Neuronal stem cell (in vitro differentiated cells): ENCODE measurements at regions not wholly inside any gene's neighbourhood (a gene's known extent, or its start where the extent isn't known, plus 50 kb on each side); places are given as distances from the start of the nearest gene placed in this dataset.

Experiments
- DNase-seq: peaks from one replicate; pipeline ENCODE4 v3.0.0-alpha.2; 2013; ENCODE audit warnings: low spot score
- H2AFZ ChIP-seq: one replicate; pipeline ENCODE4 v1.6.1; 2013; ENCODE audit warnings: mild to moderate bottlenecking, low read length, inconsistent platforms
- H2AK5ac ChIP-seq: 2 replicates; pipeline ENCODE4 v1.6.1; 2013; ENCODE audit warnings: low read depth, mild to moderate bottlenecking, inconsistent platforms, low read length, moderate library complexity, mixed read lengths
- H2BK120ac ChIP-seq: 2 replicates; pipeline ENCODE4 v1.6.1; 2013; ENCODE audit warnings: low read depth, mild to moderate bottlenecking, inconsistent platforms, low read length, moderate library complexity, mixed read lengths
- H2BK12ac ChIP-seq: one replicate; pipeline ENCODE4 v1.6.1; 2013; ENCODE audit warnings: low read length, inconsistent platforms
- H2BK15ac ChIP-seq: 2 replicates; pipeline ENCODE4 v1.6.1; 2013; ENCODE audit warnings: mild to moderate bottlenecking, low read length, inconsistent platforms, mixed read lengths
- H2BK5ac ChIP-seq: one replicate; pipeline ENCODE4 v1.6.1; 2013; ENCODE audit warnings: inconsistent platforms, mild to moderate bottlenecking, low read length, moderate library complexity
- H3K14ac ChIP-seq: one replicate; pipeline ENCODE4 v1.6.1; 2013; ENCODE audit warnings: low read length, inconsistent platforms
- H3K18ac ChIP-seq: 2 replicates; pipeline ENCODE4 v1.6.1; 2013; ENCODE audit warnings: low read length, inconsistent platforms
- H3K23ac ChIP-seq: 2 replicates; pipeline ENCODE4 v1.6.1; 2013; ENCODE audit warnings: low read depth, mild to moderate bottlenecking, mixed read lengths, low read length, inconsistent platforms; ENCODE audit not compliant: poor library complexity
- H3K27ac ChIP-seq: replicated peaks from 3 replicates; pipeline ENCODE4 v1.5.1; 2013; ENCODE audit warnings: low read length, inconsistent platforms
- H3K27me3 ChIP-seq, 3 experiments: 2 replicates each; pipeline ENCODE4 v1.6.1; 2013; ENCODE audit warnings: low read length in 3 of 3, mild to moderate bottlenecking in 2 of 3, inconsistent platforms in 1 of 3, low read depth in 1 of 3, mixed read lengths in 1 of 3, moderate library complexity in 1 of 3; ENCODE audit not compliant: control insufficient read depth in 3 of 3, insufficient read depth in 3 of 3
- H3K36me3 ChIP-seq, 2 donors: replicated peaks in 1 of 2; 2 replicates each; pipeline ENCODE4 v1.6.1; 2013; ENCODE audit warnings: low read length in 2 of 2; ENCODE audit not compliant: control insufficient read depth in 2 of 2, insufficient read depth in 2 of 2
- H3K4ac ChIP-seq: 2 replicates; pipeline ENCODE4 v1.6.1; 2013; ENCODE audit warnings: inconsistent platforms, mild to moderate bottlenecking, low read length, moderate library complexity
- H3K4me1 ChIP-seq, 2 donors: 1 replicate in 1 of 2; 2 replicates in 1 of 2; pipeline ENCODE4 v1.6.1; 2013; ENCODE audit warnings: low read length in 2 of 2, low read depth in 1 of 2; ENCODE audit not compliant: control insufficient read depth in 2 of 2, insufficient read depth in 1 of 2
- H3K4me2 ChIP-seq: one replicate; pipeline ENCODE4 v1.6.1; 2013; ENCODE audit warnings: mild to moderate bottlenecking, low read length, inconsistent platforms; ENCODE audit not compliant: insufficient read depth, poor library complexity, severe bottlenecking
- H3K4me3 ChIP-seq, 2 donors: 2 replicates each; pipeline ENCODE4 v1.5.1; 2013; ENCODE audit warnings: low read length in 2 of 2, mild to moderate bottlenecking in 2 of 2, inconsistent platforms in 1 of 2, moderate library complexity in 1 of 2
- H3K79me1 ChIP-seq: one replicate; pipeline ENCODE4 v1.6.1; 2013; ENCODE audit warnings: low read depth, mild to moderate bottlenecking, inconsistent platforms, low read length, moderate library complexity
- H3K9ac ChIP-seq: one replicate; pipeline ENCODE4 v1.6.1; 2013; ENCODE audit warnings: mild to moderate bottlenecking, low read depth, low read length, inconsistent platforms; ENCODE audit not compliant: poor library complexity
- H3K9me3 ChIP-seq, 2 donors: replicated peaks in 1 of 2; 2 replicates each; pipeline versions ENCODE3 to v1.6.1; 2013; ENCODE audit warnings: low read length in 2 of 2, mild to moderate bottlenecking in 2 of 2, inconsistent platforms in 1 of 2, low read depth in 1 of 2, mixed read lengths in 1 of 2, moderate library complexity in 1 of 2; ENCODE audit not compliant: control insufficient read depth in 2 of 2, insufficient read depth in 1 of 2
- H4K8ac ChIP-seq: one replicate; pipeline ENCODE4 v1.6.1; 2013; ENCODE audit warnings: low read depth, mild to moderate bottlenecking, inconsistent platforms, low read length, moderate library complexity
- H4K91ac ChIP-seq: one replicate; pipeline ENCODE4 v1.6.1; 2013; ENCODE audit warnings: low read length, low read depth, mild to moderate bottlenecking, inconsistent platforms; ENCODE audit not compliant: poor library complexity
- WGBS, 2 donors: extraction: QIAGEN DNeasy Blood & Tissue Kit; methylation state at CpG; one replicate each; pipeline ENCODE4 v1.1.7; 2013; ENCODE audit warnings: missing lambda C conversion rate in 2 of 2, mixed read lengths in 1 of 2; ENCODE audit not compliant: insufficient read length in 2 of 2, insufficient replicate concordance in 1 of 2; ENCODE audit errors: extremely low coverage in 2 of 2; 5-methylcytosine and 5-hydroxymethylcytosine counted together

DNA sequence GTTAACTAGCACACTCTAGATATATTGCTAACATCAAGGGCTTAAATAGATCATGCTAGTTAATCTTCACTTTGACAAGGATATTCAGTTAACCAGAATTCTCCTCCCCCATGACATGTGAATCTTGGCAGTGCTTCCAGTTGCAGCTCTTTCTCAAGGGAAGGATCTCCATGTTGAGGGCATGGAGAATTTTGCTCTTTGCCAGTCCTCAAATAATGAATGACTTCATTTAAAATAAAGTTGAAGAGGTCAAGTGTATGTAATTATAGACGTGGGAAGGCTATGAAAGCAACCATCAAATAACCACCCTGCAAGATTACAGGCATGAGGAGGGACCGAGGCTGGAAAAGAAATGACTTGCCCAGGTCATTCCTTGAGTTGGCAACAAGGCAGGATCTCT is 87.3 kb upstream of the CPEB2 start:
- no CpG with 5 or more reads among the region's 2 CpGs for WGBS, 2 donors
- Histone ChIP-seq H2BK15ac (no peak overlapping the region), H3K36me3 (no peaks in the 10 kb centered on the region), H3K79me1 (no peaks in the 10 kb centered on the region), H2BK120ac (no peak overlapping the region), H3K9me3 (no peaks in the 10 kb centered on the region), H3K4me2 (no peak overlapping the region), H2AK5ac (no peak overlapping the region), H3K23ac (no peak overlapping the region), H3K9ac (no peak overlapping the region), H4K8ac (no peak overlapping the region), H2BK5ac (no peak overlapping the region), H3K14ac (no peak overlapping the region), H3K4me1 (peaks cover 0 to 3% of the 10 kb centered on the region in 2 donors), H3K4ac (no peak overlapping the region), H3K27ac (no peak overlapping the region), H3K4me3 (no peak overlapping the region), H2AFZ (no peak overlapping the region), H3K18ac (no peak overlapping the region), H2BK12ac (no peak overlapping the region), H3K27me3 (no peaks in the 10 kb centered on the region), H4K91ac (no peak overlapping the region)
- no peak for DNase-seq

DNA sequence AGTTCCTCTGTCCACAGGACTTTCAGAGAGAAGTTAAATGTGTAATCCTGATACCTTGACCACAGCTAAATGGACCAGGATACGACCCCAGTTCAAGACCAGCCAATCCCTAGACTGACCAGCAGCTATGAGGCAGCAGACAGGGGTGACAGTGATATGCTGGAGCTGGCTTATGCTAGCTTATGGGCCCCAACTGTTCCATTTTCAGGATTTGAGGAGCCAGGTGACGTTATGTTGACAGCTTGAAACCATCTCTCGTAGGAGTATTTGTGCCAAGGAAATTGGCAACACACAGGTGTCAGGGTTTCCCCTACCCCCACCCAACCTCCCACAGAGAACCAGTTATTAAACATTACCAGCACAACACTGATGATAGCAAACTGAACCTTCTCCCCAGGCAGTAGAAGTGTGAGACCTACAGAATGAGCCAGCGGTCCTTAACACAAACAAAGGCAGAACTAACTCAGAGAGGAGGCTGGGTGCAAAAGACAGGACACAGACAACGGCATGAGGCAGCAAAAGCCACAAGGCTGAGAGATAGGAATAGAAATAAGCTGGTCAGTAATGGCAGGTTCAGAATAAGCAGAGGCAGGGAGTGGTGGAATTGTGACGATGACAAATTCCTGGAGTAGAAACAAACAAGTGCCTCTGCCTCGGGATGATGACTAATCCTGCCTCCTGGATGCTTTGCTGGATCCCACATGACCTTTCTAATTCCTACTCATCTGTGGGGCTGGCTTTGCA is 85.6 kb upstream of the CPEB2 start:
- peaks cover 0 to 3% of the 10 kb centered on the region in 2 donors for H3K4me1 ChIP-seq
- WGBS, 2 donors, result no CpG with 5 or more reads among the region's 7 CpGs
- no peak overlapping the region for H2BK5ac ChIP-seq
- no peaks in the 10 kb centered on the region for H3K9me3 ChIP-seq
- no peak overlapping the region for H3K23ac ChIP-seq
- H3K36me3 ChIP-seq, result no peaks in the 10 kb centered on the region
- H3K4ac ChIP-seq, result no peak overlapping the region
- no peak overlapping the region for H3K18ac ChIP-seq
- no peaks in the 10 kb centered on the region for H3K27me3 ChIP-seq
- no peak for DNase-seq
- no peak overlapping the region for H2BK120ac ChIP-seq
- no peak overlapping the region for H3K4me3 ChIP-seq
- H4K8ac ChIP-seq, result no peak overlapping the region
- no peak overlapping the region for H2AK5ac ChIP-seq
- H2BK12ac ChIP-seq, result no peak overlapping the region
- no peak overlapping the region for H2BK15ac ChIP-seq
- H4K91ac ChIP-seq, result no peak overlapping the region
- H3K4me2 ChIP-seq, result no peak overlapping the region
- no peak overlapping the region for H3K27ac ChIP-seq
- H3K14ac ChIP-seq, result no peak overlapping the region
- no peaks in the 10 kb centered on the region for H3K79me1 ChIP-seq
- peak overlapping the region; percentile 61 for H2AFZ ChIP-seq
- H3K9ac ChIP-seq, result no peak overlapping the region

DNA sequence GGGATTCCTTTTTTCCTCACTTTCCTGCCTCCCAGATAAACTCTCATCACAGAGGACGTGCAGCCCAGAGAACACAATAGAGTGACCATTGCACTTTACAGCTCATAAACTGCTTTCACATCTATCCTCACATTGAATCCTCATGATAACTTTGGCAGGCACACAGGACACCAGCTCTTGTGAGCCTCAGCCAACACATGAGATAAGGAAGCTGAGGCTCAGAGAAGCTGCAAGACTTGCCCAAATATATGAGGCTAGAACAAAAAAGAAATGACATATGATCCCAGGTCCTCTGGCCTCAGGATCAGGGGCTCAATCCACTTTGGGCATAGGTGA is 85.0 kb upstream of the CPEB2 start:
- Histone ChIP-seq H2BK15ac (no peak overlapping the region), H3K4ac (no peak overlapping the region), H3K79me1 (no peaks in the 10 kb centered on the region), H3K27me3 (no peaks in the 10 kb centered on the region), H2BK120ac (no peak overlapping the region), H2AFZ (peak overlapping the region; percentile 61), H4K91ac (no peak overlapping the region), H3K36me3 (no peaks in the 10 kb centered on the region), H3K23ac (no peak overlapping the region), H3K9ac (no peak overlapping the region), H3K4me1 (peaks cover 0 to 3% of the 10 kb centered on the region in 2 donors), H3K4me3 (no peak overlapping the region), H3K9me3 (no peaks in the 10 kb centered on the region), H2BK5ac (no peak overlapping the region), H2BK12ac (no peak overlapping the region), H2AK5ac (no peak overlapping the region), H3K14ac (no peak overlapping the region), H3K4me2 (no peak overlapping the region), H3K18ac (no peak overlapping the region), H4K8ac (no peak overlapping the region), H3K27ac (no peak overlapping the region)
- DNase-seq, result no peak
- no CpG with 5 or more reads among the region's 1 CpG for WGBS, 2 donors

DNA sequence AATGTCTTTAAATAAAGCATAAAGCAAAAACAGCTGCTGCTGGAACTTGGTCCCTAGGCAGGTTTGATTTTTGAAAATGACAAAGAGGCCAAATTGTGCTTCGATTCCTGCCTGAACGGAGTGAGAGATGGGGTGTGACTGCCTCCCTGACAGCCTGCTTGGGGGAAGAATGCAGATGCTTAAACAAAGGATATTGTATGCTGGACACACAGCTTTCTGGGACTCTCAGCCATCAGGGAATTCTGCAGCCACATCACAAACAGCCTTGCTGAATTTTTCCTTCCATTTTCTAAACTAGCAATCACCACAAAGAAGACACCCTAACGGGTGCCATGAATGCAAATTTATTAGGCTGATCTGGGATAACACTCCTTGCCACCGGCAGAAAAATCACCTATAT is 83.9 kb upstream of the CPEB2 start:
- Histone ChIP-seq H3K27ac (no peak overlapping the region), H2BK5ac (no peak overlapping the region), H4K91ac (no peak overlapping the region), H4K8ac (no peak overlapping the region), H3K23ac (no peak overlapping the region), H3K18ac (no peak overlapping the region), H3K36me3 (no peaks in the 10 kb centered on the region), H3K79me1 (no peaks in the 10 kb centered on the region), H2BK15ac (no peak overlapping the region), H3K4me2 (no peak overlapping the region), H3K4me3 (no peak overlapping the region), H3K14ac (no peak overlapping the region), H3K27me3 (no peaks in the 10 kb centered on the region), H3K4me1 (peaks cover 0 to 3% of the 10 kb centered on the region in 2 donors), H2AK5ac (no peak overlapping the region), H3K4ac (no peak overlapping the region), H3K9ac (no peak overlapping the region), H2AFZ (peak overlapping the region; percentile 49), H3K9me3 (no peaks in the 10 kb centered on the region), H2BK12ac (no peak overlapping the region), H2BK120ac (no peak overlapping the region)
- DNase-seq, result no peak
- no CpG with 5 or more reads among the region's 4 CpGs for WGBS, 2 donors
